Naive thymus-derived CD4-positive, alpha-beta T cell (primary cell): ENCODE measurements at regions not wholly inside any gene's neighbourhood (a gene's known extent, or its start where the extent isn't known, plus 50 kb on each side); places are given as distances from the start of the nearest gene placed in this dataset.

ENCODE experiments used
- ATAC-seq: fragments of 150-1000 bp; cut with Tn5 transposase; 2 replicates; pipeline ENCODE4 v1.10.0; 2021; ENCODE audit warnings: mild to moderate bottlenecking, moderate library complexity
- CTCF ChIA-PET: fragments of 350-600 bp; sonication (Branson Sonifier 250); formaldehyde crosslinking; loops from one replicate; lab custom pipeline; 2021; ENCODE audit warnings: antibody characterized with exemption; lab: Charles Lee
- POLR2A ChIA-PET: fragments of 350-600 bp; sonication (Branson Sonifier 250); formaldehyde crosslinking; loops from one replicate; lab custom pipeline; 2021; ENCODE audit warnings: antibody characterized with exemption, inconsistent platforms; lab: Charles Lee
- DNase-seq, 9 donors: peaks; one replicate each; pipeline versions ENCODE4 v3.0.0 to v3.0.0-alpha.2; 2020 to 2022; ENCODE audit warnings: mixed read lengths in 1 of 9
- H3K27ac ChIP-seq: one replicate; pipeline ENCODE4 v1.7.0; 2013; ENCODE audit warnings: mild to moderate bottlenecking, low read depth, low read length, moderate library complexity
- H3K27me3 ChIP-seq, 2 donors: one replicate each; pipeline ENCODE4 v1.7.0; 2013; ENCODE audit warnings: low read length in 2 of 2, mild to moderate bottlenecking in 2 of 2, moderate library complexity in 2 of 2; ENCODE audit not compliant: control insufficient read depth in 2 of 2, insufficient read depth in 2 of 2
- H3K36me3 ChIP-seq, 3 experiments: 1 replicate in 2 of 3; 2 replicates in 1 of 3; pipeline ENCODE4 v1.7.0; 2013; ENCODE audit warnings: low read length in 3 of 3, mild to moderate bottlenecking in 3 of 3, moderate library complexity in 1 of 3; ENCODE audit not compliant: insufficient read depth in 3 of 3, control insufficient read depth in 2 of 3
- H3K4me1 ChIP-seq, 2 donors: one replicate each; pipeline ENCODE4 v1.7.0; 2013; ENCODE audit warnings: low read length in 2 of 2, mild to moderate bottlenecking in 2 of 2, moderate library complexity in 1 of 2; ENCODE audit not compliant: control insufficient read depth in 2 of 2, insufficient read depth in 2 of 2
- H3K4me3 ChIP-seq: 2 replicates; pipeline ENCODE4 v1.7.0; 2013; ENCODE audit warnings: mild to moderate bottlenecking, low read length
- H3K9me3 ChIP-seq, 3 experiments: 1 replicate in 2 of 3; 2 replicates in 1 of 3; pipeline ENCODE4 v1.7.0; 2013; ENCODE audit warnings: low read length in 3 of 3; ENCODE audit not compliant: control insufficient read depth in 2 of 3
- H3K27ac Mint-ChIP-seq, 9 donors: one replicate each; pipeline ENCODE4 v1.8.0; 2020 to 2022; ENCODE audit warnings: mixed read lengths in 9 of 9, mild to moderate bottlenecking in 8 of 9, moderate library complexity in 5 of 9, inconsistent platforms in 2 of 9
- H3K27me3 Mint-ChIP-seq, 5 donors: one replicate each; pipeline ENCODE4 v1.8.0; 2021 to 2022; ENCODE audit warnings: mixed read lengths in 5 of 5, mild to moderate bottlenecking in 1 of 5
- H3K36me3 Mint-ChIP-seq, 5 donors: one replicate each; pipeline ENCODE4 v1.8.0; 2020 to 2022; ENCODE audit warnings: mixed read lengths in 5 of 5, mild to moderate bottlenecking in 3 of 5, inconsistent platforms in 1 of 5
- H3K4me1 Mint-ChIP-seq, 7 donors: one replicate each; pipeline ENCODE4 v1.8.0; 2020 to 2022; ENCODE audit warnings: mixed read lengths in 7 of 7, mild to moderate bottlenecking in 3 of 7, inconsistent platforms in 1 of 7
- H3K4me3 Mint-ChIP-seq, 10 donors: one replicate each; pipeline ENCODE4 v1.8.0; 2020 to 2022; ENCODE audit warnings: mild to moderate bottlenecking in 10 of 10, mixed read lengths in 10 of 10, moderate library complexity in 6 of 10, inconsistent platforms in 2 of 10
- H3K9me3 Mint-ChIP-seq, 11 donors: one replicate each; pipeline ENCODE4 v1.8.0; 2020 to 2022; ENCODE audit warnings: mixed read lengths in 11 of 11, mild to moderate bottlenecking in 4 of 11, inconsistent platforms in 1 of 11, moderate library complexity in 1 of 11
- intact Hi-C, 2 donors: fragments of 100-400 bp; cut with micrococcal nuclease; formaldehyde crosslinking; loops; one replicate each; pipeline ENCODE4 v1.15.1; 2023

DNA sequence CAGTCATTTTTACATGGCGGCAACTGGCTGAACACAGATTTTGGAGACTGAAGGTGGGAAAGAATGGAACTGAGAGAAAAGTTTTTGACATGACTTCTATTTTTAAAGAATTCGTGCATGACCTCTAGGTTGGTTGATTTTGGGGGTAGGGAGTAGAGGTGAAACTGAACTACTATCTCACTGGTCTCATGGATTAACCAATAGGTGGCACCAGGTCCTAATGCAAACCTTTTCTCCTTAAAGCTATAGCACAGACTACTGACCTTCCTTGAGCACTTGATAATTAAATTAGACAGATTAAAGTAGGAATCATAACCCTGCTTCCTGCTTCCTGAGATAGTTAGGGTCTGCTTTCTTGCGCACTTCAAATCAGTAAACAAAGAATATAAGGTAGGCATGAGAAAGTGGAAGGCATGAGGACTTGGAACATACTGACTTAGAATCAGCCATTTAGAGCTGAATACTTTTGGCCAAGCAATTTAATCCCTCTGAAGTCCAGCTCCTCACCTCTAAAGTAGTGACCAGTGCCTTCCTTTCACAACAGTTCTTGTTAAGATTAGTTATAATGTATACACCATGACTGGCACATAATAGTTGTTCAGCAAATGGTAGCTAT lies 206.0 kb downstream of the CENPF start:
- H3K27ac ChIP-seq, result no peak overlapping the region
- Mint-ChIP-seq H3K4me3 (no peak overlapping the region), H3K4me1 (no peaks in the 10 kb centered on the region), H3K9me3 (peaks cover 0 to 24% (median 8%) of the 10 kb centered on the region in 11 donors), H3K27me3 (no peaks in the 10 kb centered on the region), H3K36me3 (peaks cover 0 to 11% (median 0%) of the 10 kb centered on the region in 5 donors), H3K27ac (no peak overlapping the region)
- no peaks in the 10 kb centered on the region for H3K9me3 ChIP-seq
- ChIA-PET POLR2A (no interaction called here), CTCF (no interaction called here)
- H3K36me3 ChIP-seq, result no peaks in the 10 kb centered on the region
- H3K4me3 ChIP-seq, result no peak overlapping the region
- H3K27me3 ChIP-seq, result no peaks in the 10 kb centered on the region
- DNase-seq, result no peak
- intact Hi-C loops, result no loop called here
- no peak for ATAC-seq
- H3K4me1 ChIP-seq, result no peaks in the 10 kb centered on the region

DNA sequence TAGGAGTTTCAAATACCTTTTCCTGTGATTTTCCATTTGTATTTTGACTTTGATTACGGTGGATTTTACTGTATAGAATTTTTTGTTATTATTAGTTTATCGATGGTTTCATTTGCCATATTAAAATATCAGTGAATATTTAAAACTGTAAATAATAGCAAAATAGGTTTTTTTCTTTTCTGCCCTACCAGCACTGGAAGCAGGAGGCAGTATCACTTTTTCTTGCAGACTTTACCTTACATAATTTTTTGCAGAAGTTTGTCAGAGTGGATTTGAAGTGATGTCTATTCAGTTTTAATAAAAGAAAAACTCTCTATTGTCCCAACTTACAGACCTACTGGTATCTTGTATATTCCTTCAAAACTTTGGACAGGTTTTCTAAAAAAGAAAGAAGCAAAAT lies 213.6 kb downstream of the CENPF start:
- Histone ChIP-seq H3K27ac (no peak overlapping the region), H3K4me1 (no peaks in the 10 kb centered on the region), H3K4me3 (no peak overlapping the region), H3K9me3 (no peaks in the 10 kb centered on the region), H3K36me3 (no peaks in the 10 kb centered on the region), H3K27me3 (no peaks in the 10 kb centered on the region)
- Mint-ChIP-seq H3K27ac (no peak overlapping the region), H3K4me1 (no peaks in the 10 kb centered on the region), H3K27me3 (no peaks in the 10 kb centered on the region), H3K36me3 (peaks cover 0 to under 1% (median 0%) of the 10 kb centered on the region in 5 donors), H3K4me3 (no peak overlapping the region), H3K9me3 (peaks cover 0 to 5% (median 0%) of the 10 kb centered on the region in 11 donors)
- ChIA-PET CTCF (no interaction called here), POLR2A (no interaction called here)
- intact Hi-C loops, result no loop called here
- no peak for DNase-seq
- ATAC-seq, result no peak

DNA sequence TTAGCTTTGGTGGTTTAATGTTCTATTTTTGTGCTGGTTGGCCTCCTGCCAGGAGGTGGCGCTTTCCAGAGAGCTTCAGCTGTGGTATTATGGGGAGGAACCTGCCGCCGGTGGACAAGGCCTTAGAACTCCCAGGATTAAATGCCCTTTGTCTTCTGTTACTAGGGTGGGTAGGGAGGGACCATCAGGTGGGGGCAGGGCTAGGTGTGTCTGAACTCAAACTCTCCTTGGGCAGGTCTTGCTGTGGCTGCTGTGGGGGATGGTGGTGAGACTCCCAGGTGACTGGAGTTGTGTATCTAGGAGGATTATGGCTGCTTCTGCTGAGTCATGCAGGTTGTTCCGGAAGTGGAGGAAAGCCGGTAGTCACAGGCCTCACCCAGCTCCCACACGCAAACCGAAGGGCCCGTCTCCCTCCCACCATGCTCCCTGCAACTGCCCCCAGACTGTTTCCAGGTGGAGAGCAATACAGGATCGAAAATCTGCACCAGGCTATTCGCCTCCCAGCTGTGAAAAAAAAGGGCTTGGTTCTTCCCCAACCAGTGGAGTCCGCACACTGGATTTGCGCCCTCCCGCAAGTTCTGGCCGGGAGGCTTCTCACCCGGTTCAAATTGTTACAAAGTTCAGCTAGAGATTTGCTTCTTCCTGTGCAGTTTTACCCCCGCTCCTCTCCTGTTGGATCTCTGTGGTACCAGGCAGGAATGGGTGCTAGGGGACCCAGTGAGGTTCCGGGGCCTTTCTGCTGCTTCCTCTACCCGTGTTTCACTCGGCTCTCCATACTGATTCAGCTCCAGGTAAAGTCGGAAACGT lies 220.5 kb downstream of the CENPF start:
- DNase-seq (no peak), ATAC-seq (no peak)
- Histone ChIP-seq H3K4me1 (no peaks in the 10 kb centered on the region), H3K4me3 (no peak overlapping the region), H3K27me3 (no peaks in the 10 kb centered on the region), H3K9me3 (no peaks in the 10 kb centered on the region), H3K27ac (no peak overlapping the region), H3K36me3 (no peaks in the 10 kb centered on the region)
- intact Hi-C loops, result loop anchor here in 1 of 2 donors (10.0 kb wide), 1 partner anchor 701 kb away; no protein-coding TSS in a partner anchor
- Mint-ChIP-seq H3K27ac (no peak overlapping the region), H3K4me1 (no peaks in the 10 kb centered on the region), H3K4me3 (no peak overlapping the region), H3K27me3 (peaks cover 0 to 8% (median 7%) of the 10 kb centered on the region in 5 donors), H3K9me3 (peaks cover 0 to 12% (median 8%) of the 10 kb centered on the region in 11 donors), H3K36me3 (peaks cover 0 to 14% (median 0%) of the 10 kb centered on the region in 5 donors)
- POLR2A ChIA-PET, result no interaction called here
- CTCF ChIA-PET, result no interaction called here

DNA sequence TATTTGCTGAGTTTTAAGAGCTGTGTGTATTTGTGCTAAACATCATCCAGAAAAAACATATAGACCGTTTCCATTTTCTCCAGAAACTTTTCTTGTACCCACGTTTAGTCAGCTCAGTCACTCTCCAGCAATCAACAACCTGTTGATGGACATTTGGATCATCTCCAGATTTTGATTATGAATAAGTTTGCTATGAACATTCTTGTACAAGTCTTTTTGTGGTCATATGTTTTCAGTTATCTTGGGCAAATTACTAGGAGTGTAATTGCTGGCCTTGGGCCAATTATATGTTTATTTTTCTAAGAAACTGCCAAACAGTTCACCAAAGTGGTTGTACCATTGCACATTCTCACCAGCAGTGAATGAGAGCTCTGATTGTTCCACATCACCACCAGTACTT lies 221.8 kb downstream of the CENPF start:
- Histone ChIP-seq H3K36me3 (no peaks in the 10 kb centered on the region), H3K4me1 (no peaks in the 10 kb centered on the region), H3K27me3 (no peaks in the 10 kb centered on the region), H3K27ac (no peak overlapping the region), H3K9me3 (no peaks in the 10 kb centered on the region), H3K4me3 (no peak overlapping the region)
- no peak for DNase-seq
- H3K4me3 Mint-ChIP-seq, result no peak overlapping the region
- ChIA-PET CTCF (no interaction called here), POLR2A (no interaction called here)
- no peaks in the 10 kb centered on the region for H3K4me1 Mint-ChIP-seq
- no peak for ATAC-seq
- H3K27me3 Mint-ChIP-seq, result peaks cover 0 to 8% (median 7%) of the 10 kb centered on the region in 5 donors
- H3K9me3 Mint-ChIP-seq, result peaks cover 0 to 16% (median 9%) of the 10 kb centered on the region in 11 donors
- H3K27ac Mint-ChIP-seq, result no peak overlapping the region
- intact Hi-C loops, result loop anchor here in 1 of 2 donors (10.0 kb wide), 1 partner anchor 700 kb away; no protein-coding TSS in a partner anchor
- H3K36me3 Mint-ChIP-seq, result peaks cover 0 to 14% (median 0%) of the 10 kb centered on the region in 5 donors

DNA sequence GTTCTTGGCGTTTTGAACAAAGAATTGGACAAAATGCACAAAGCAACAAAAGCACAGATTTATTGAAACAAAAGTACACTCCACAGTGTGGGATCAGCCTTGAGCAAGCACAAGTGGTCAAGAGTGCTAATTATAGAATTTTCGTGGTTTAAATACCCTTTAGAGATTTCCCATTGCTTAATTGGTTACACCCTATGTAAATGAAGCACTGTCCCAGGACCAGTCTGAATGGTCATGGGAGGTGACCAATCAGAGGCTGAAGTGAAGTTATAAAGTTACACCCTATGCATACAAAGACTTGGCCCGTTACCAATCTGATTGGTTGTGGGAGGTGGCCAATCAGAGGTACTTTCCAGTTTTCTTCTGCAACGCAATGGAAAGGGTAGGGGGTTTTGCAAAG lies 223.6 kb downstream of the CENPF start:
- ATAC-seq (no peak), DNase-seq (no peak)
- POLR2A ChIA-PET, result no interaction called here
- H3K27me3 ChIP-seq, result no peaks in the 10 kb centered on the region
- intact Hi-C loops, result loop anchor here in 1 of 2 donors (10.0 kb wide), 1 partner anchor 698 kb away; no protein-coding TSS in a partner anchor
- Mint-ChIP-seq H3K9me3 (peaks cover 0 to 16% (median 10%) of the 10 kb centered on the region in 11 donors), H3K27me3 (peaks cover 0 to 11% (median 8%) of the 10 kb centered on the region in 5 donors), H3K36me3 (peaks cover 0 to 14% (median 0%) of the 10 kb centered on the region in 5 donors), H3K27ac (no peak overlapping the region), H3K4me3 (no peak overlapping the region), H3K4me1 (no peaks in the 10 kb centered on the region)
- no peaks in the 10 kb centered on the region for H3K9me3 ChIP-seq
- no peaks in the 10 kb centered on the region for H3K36me3 ChIP-seq
- no peak overlapping the region for H3K27ac ChIP-seq
- no peak overlapping the region for H3K4me3 ChIP-seq
- no peaks in the 10 kb centered on the region for H3K4me1 ChIP-seq
- CTCF ChIA-PET, result no interaction called here

DNA sequence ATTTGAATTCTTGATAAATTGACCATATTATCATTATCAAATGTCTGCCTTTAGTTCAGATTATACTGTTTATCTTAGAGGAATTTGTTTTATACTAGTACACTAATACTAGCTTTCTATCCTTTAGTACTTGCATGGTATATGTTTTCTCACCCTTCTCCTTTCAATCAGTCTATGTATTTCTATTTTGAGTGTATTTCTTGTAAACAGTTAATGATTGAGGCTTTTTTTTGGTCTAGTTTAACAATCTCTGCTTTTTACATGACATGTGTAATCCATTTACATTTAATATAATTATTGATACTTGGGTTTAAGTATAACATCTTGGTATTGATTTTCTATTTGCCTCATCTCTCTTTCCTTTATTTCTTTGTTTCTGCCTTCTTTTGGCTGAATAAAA lies 224.9 kb downstream of the CENPF start:
- Mint-ChIP-seq H3K36me3 (peaks cover 0 to 14% (median 0%) of the 10 kb centered on the region in 5 donors), H3K4me3 (no peak overlapping the region), H3K9me3 (peaks cover 0 to 16% (median 10%) of the 10 kb centered on the region in 11 donors), H3K4me1 (no peaks in the 10 kb centered on the region), H3K27me3 (peaks cover 0 to 19% (median 13%) of the 10 kb centered on the region in 5 donors), H3K27ac (no peak overlapping the region)
- no peak overlapping the region for H3K27ac ChIP-seq
- H3K27me3 ChIP-seq, result no peaks in the 10 kb centered on the region
- intact Hi-C loops, result loop anchor here in 1 of 2 donors (10.0 kb wide), 1 partner anchor 697 kb away; no protein-coding TSS in a partner anchor
- ChIA-PET POLR2A (no interaction called here), CTCF (no interaction called here)
- no peak overlapping the region for H3K4me3 ChIP-seq
- no peaks in the 10 kb centered on the region for H3K36me3 ChIP-seq
- ATAC-seq (no peak), DNase-seq (no peak)
- H3K4me1 ChIP-seq, result no peaks in the 10 kb centered on the region
- no peaks in the 10 kb centered on the region for H3K9me3 ChIP-seq
